ENCODE measurements at regions not wholly inside any gene's neighbourhood (a gene's known extent, or its start where the extent isn't known, plus 50 kb on each side); places are given as distances from the start of the nearest gene placed in this dataset.

GRCh38 chrX:95764972-95765451 lies 919.6 kb upstream of the DIAPH2 start:
- TF ChIP-seq CTCF (IDR thresholded peaks at IDR 0.05) (no peak), POLR2A (IDR thresholded peaks at IDR 0.05) (no peak)

Data from breast epithelium (tissue), 3 donors.